Heart right ventricle (tissue), 16 donors: ENCODE measurements at regions not wholly inside any gene's neighbourhood (a gene's known extent, or its start where the extent isn't known, plus 50 kb on each side); places are given as distances from the start of the nearest gene placed in this dataset.
A peak's percentile ranks its signal among the peaks of the same experiment; 100 is the strongest.

Experiments
- ATAC-seq, 8 donors: fragments of 200-7000 bp; cut with Tn5 transposase; one replicate each; pipeline ENCODE4 v1.9.1; 2020; ENCODE audit warnings: mild to moderate bottlenecking in 8 of 8, moderate library complexity in 8 of 8, moderate number of reproducible peaks in 1 of 8
- DNase-seq, 2 donors: peaks; one replicate each; pipeline ENCODE4 v3.0.0-alpha.2; 2020
- H3K27ac ChIP-seq, 10 donors: fragments of 200-600 bp; sonication (generic) in 2 of 10; one replicate each; pipeline versions ENCODE4 v1.5.0 to v1.8.0; 2020 to 2022; ENCODE audit warnings: mild to moderate bottlenecking in 3 of 10
- H3K27me3 ChIP-seq, 7 donors: fragments of 200-600 bp; one replicate each; pipeline ENCODE4 v1.8.0; 2021 to 2022; ENCODE audit warnings: mild to moderate bottlenecking in 2 of 7
- H3K36me3 ChIP-seq, 9 donors: fragments of 200-600 bp; sonication (generic) in 1 of 9; one replicate each; pipeline versions ENCODE4 v1.5.0 to v1.8.0; 2020 to 2022; ENCODE audit warnings: mild to moderate bottlenecking in 2 of 9
- H3K4me1 ChIP-seq, 9 donors: fragments of 200-600 bp; sonication (generic) in 1 of 9; one replicate each; pipeline versions ENCODE4 v1.5.0 to v1.8.0; 2020 to 2022; ENCODE audit warnings: mild to moderate bottlenecking in 4 of 9
- H3K4me3 ChIP-seq, 10 donors: fragments of 200-600 bp; sonication (generic) in 2 of 10; one replicate each; pipeline versions ENCODE4 v1.5.0 to v1.8.0; 2020 to 2022; ENCODE audit warnings: mild to moderate bottlenecking in 7 of 10, moderate library complexity in 2 of 10
- H3K9me3 ChIP-seq, 11 donors: fragments of 200-600 bp in 10 of 11; sonication (generic) in 2 of 11; one replicate each; pipeline versions ENCODE4 v1.5.0 to v1.8.0; 2013 to 2022; ENCODE audit warnings: mild to moderate bottlenecking in 2 of 11, control low read depth in 1 of 11, moderate library complexity in 1 of 11
- WGBS, 2 donors: extraction: QIAGEN DNeasy Blood & Tissue Kit; methylation state at CpG; one replicate each; pipeline ENCODE4 v1.1.7; 2013; ENCODE audit warnings: inconsistent platforms in 1 of 2; 5-methylcytosine and 5-hydroxymethylcytosine counted together
- intact Hi-C, 10 donors: fragments of 100-400 bp; cut with DNase I; formaldehyde crosslinking; loops; one replicate each; pipeline versions ENCODE4 v1.11.1 to v1.14.2; 2022
- TF ChIP-seq, protein P1 (sequence below), 9 donors: fragments of 200-600 bp; sonication (generic) in 2 of 9; IDR thresholded peaks; one replicate each; pipeline versions ENCODE4 v1.5.0 to v1.8.0; 2021 to 2022; ENCODE audit warnings: antibody characterized with exemption in 9 of 9, mild to moderate bottlenecking in 5 of 9, moderate library complexity in 1 of 9
- donor health status: Arrhythmogenic right ventricular cardiomyopathy.
- donor health status: ischemic (EF 13 %, LVEDD 7.1; RV severe dilation, severe dysfunction).
- donor health status: healthy with polysubstance abuse.
- donor health status: DM: no; HTN: yes; CAD: no.
- donor health status: DM: no; HTN: no; CAD: no.
- donor health status: ischemic (EF 25% LVEDD 6.9; RV normal size, moderate dysfunction).
- donor health status: ischemic (EF 25% LVEDD 5.7; RV mildly dilated, moderate dysfunction).
- donor health status: healthy.
- donor health status: DM: yes; HTN: yes; CAD: no.
- donor health status: Ischemic cardiomyopathy.
- donor health status: ischemic (EF 35%, LVEDD 5.7; RV mildly dilated, moderate dysfunction).
- donor health status: nonischemic (EF 11% LVEDD 7.7; RV severe dilation, severe dysfunction).
- donor health status: DM: yes; HTN: yes; CAD: no.
- donor health status: PGD.
- donor health status: ischemic (EF 29% LVEDD 5.4; RV normal size, mild dysfunction).
- donor health status: nonischemic (EF 23%, LVEDD 6.1; RV moderate dilation, normal function).

DNA sequence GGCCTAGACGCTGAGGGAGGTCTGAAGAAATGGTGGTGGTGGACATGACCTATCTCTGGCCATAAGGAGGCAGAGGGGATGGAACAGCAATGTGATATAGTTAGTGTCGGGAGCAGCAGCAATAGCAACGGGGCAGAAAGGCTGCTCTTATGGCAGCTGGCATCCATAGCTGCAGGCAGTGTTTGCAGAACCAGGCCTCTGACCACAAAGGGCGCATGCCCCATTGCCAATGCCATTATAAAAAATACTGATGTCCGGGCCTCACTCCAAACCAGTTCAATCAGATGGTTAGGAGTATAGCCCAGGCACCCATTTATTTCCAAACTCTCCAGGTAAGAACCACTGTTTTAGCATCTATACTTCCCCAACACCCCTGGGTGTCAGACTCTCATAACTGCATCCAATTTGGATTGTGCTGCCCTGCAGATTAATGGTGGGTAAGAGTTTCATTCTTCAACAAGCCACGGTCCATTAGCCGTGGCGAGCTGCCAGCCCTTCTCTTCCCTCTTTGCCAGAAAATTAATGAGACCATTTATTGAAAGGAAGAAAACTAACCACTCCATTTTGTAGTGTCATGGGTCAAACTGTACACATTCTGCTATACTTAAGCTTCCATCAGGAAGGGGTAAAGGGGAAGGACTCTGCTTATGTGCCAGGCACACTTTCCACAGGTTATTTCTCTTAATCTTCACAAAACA is 72.8 kb upstream of the SPON1 start:
- no peak for ATAC-seq
- WGBS, 2 donors, result 72 to 73% methylated on average over 8 of the region's 8 CpGs
- no peaks in the 10 kb centered on the region for H3K36me3 ChIP-seq

DNA sequence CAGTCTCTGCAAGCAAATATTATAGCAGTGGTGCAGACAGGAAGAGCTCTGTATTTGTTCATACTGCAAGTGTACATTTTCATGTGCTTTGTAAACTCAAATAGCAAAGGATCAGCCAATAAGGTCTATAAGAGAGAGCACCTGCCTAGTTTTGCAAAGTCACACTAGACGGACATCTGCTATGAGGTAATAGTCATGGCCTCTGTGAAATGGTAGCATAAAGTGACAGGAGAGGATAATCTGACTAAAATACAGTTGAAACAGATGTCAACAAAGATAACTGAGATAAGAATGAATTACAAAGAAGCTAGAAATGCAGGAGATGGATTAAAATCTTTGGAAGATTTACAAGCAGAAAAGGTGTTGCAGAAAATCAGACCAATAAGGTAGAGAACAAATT is 70.6 kb upstream of the SPON1 start:
- H3K4me1 ChIP-seq, result no peaks in the 10 kb centered on the region
- no peak for DNase-seq
- WGBS, 2 donors, result 82 to 88% methylated on average over 1 of the region's 1 CpG
- intact Hi-C loops, result no loop called here
- no peaks in the 10 kb centered on the region for H3K36me3 ChIP-seq
- H3K27me3 ChIP-seq, result peaks cover 0 to 8% (median 0%) of the 10 kb centered on the region in 7 donors
- no peaks in the 10 kb centered on the region for H3K9me3 ChIP-seq
- ATAC-seq, result no peak
- H3K4me3 ChIP-seq, result no peak overlapping the region
- TF ChIP-seq, protein P1, sequence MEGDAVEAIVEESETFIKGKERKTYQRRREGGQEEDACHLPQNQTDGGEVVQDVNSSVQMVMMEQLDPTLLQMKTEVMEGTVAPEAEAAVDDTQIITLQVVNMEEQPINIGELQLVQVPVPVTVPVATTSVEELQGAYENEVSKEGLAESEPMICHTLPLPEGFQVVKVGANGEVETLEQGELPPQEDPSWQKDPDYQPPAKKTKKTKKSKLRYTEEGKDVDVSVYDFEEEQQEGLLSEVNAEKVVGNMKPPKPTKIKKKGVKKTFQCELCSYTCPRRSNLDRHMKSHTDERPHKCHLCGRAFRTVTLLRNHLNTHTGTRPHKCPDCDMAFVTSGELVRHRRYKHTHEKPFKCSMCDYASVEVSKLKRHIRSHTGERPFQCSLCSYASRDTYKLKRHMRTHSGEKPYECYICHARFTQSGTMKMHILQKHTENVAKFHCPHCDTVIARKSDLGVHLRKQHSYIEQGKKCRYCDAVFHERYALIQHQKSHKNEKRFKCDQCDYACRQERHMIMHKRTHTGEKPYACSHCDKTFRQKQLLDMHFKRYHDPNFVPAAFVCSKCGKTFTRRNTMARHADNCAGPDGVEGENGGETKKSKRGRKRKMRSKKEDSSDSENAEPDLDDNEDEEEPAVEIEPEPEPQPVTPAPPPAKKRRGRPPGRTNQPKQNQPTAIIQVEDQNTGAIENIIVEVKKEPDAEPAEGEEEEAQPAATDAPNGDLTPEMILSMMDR (IDR thresholded peaks at IDR 0.05), result no peak
- H3K27ac ChIP-seq, result no peak overlapping the region

More for the DNA sequence above, 72.8 kb upstream of the SPON1 start:
- H3K9me3 ChIP-seq, result no peaks in the 10 kb centered on the region
- H3K27ac ChIP-seq, result no peak overlapping the region
- no peaks in the 10 kb centered on the region for H3K4me1 ChIP-seq
- DNase-seq, result no peak
- intact Hi-C loops, result no loop called here
- no peak overlapping the region for H3K4me3 ChIP-seq
- TF ChIP-seq, protein P1 (IDR thresholded peaks at IDR 0.05), result no peak
- H3K27me3 ChIP-seq, result peaks cover 0 to 9% (median 0%) of the 10 kb centered on the region in 7 donors

DNA sequence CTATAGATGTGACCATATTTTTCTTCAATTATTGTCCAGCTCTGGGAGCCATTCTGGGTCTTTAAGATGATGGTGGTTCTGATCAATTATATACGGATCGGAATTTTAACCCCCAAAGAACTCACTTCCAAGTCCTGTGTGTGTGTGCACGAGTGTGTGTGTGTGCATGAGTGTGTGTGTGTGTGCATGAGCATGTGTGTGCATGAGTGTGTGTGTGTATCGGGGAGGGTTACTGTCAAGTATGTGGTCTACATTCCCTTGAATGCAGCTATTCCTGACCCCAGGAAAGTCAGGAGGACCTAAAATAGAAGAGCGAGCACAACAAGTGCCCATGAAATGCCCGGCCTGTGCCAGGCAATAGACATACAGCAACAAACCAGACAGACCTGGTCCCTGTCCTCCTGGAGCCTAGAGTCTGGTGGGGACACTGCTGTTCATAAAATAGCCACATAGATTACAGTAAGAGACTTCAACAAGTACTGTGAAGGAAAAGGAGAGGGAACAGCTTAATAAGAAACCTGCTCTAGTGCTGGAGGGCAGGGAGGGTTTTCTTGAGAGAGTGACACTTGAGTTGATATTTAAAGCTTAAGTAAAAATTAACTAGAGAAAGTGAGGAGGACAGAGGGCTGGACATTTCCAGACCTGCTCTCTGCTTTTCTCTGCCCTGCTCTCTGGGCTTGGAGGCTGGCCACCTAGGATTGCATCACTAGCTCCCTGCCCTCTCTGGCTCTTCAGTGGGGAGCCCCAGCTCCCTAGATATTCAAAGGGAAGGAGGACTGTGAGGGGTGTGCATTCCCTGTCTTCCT is 66.1 kb upstream of the SPON1 start:
- H3K4me1 ChIP-seq, result no peaks in the 10 kb centered on the region
- 77% methylated on average over 6 of the region's 6 CpGs for WGBS, 2 donors
- TF ChIP-seq, protein P1 (IDR thresholded peaks at IDR 0.05), result no peak
- ATAC-seq (peak in 1 of 8 donors; percentile 44), DNase-seq (no peak)
- H3K4me3 ChIP-seq, result no peak overlapping the region
- H3K27me3 ChIP-seq, result no peaks in the 10 kb centered on the region
- intact Hi-C loops, result no loop called here
- H3K36me3 ChIP-seq, result no peaks in the 10 kb centered on the region
- no peaks in the 10 kb centered on the region for H3K9me3 ChIP-seq
- H3K27ac ChIP-seq, result no peak overlapping the region

DNA sequence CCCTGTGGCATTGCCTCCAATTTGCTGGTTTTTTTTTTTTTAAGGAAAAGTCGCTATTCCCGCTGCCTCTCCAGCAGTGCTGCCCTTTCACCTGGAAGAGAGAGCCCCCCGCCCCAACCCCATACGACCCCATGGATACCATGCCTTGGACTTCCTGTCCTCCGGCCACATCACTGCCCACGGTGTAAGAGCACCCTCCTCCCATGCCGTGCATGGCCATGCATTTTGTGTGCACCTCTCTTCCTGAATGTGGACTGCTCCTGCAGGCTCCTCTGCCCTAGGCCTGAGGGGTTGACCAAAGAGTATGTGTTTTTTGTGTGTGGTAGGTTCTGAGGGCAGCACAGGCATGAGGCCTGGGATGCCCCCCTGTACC is 65.6 kb upstream of the SPON1 start:
- TF ChIP-seq, protein P1 (IDR thresholded peaks at IDR 0.05), result no peak
- DNase-seq (no peak), ATAC-seq (no peak)
- no peak overlapping the region for H3K4me3 ChIP-seq
- H3K27ac ChIP-seq, result no peak overlapping the region
- WGBS, 2 donors, result 78 to 84% methylated on average over 7 of the region's 7 CpGs
- H3K36me3 ChIP-seq, result no peaks in the 10 kb centered on the region
- no peaks in the 10 kb centered on the region for H3K4me1 ChIP-seq
- intact Hi-C loops, result no loop called here
- no peaks in the 10 kb centered on the region for H3K9me3 ChIP-seq
- no peaks in the 10 kb centered on the region for H3K27me3 ChIP-seq
